Panc1 (cell line): ENCODE measurements at regions not wholly inside any gene's neighbourhood (a gene's known extent, or its start where the extent isn't known, plus 50 kb on each side); places are given as distances from the start of the nearest gene placed in this dataset.

Experiments
- CTCF ChIP-seq: fragments of 450-650 bp; IDR thresholded peaks from 2 replicates; pipeline ENCODE4 v1.5.1; 2017; ENCODE audit warnings: mild to moderate bottlenecking
- POLR2AphosphoS5 ChIP-seq: IDR thresholded peaks from 2 replicates; pipeline ENCODE4 v1.6.1; 2012; ENCODE audit warnings: mild to moderate bottlenecking, low read depth, low read length, moderate library complexity
- REST ChIP-seq, 2 experiments: IDR thresholded peaks; 2 replicates each; pipeline ENCODE4 v1.6.1; 2011 to 2012; ENCODE audit warnings: low read depth in 2 of 2, control low read depth in 1 of 2, low read length in 1 of 2, mild to moderate bottlenecking in 1 of 2, moderate library complexity in 1 of 2; ENCODE audit not compliant: insufficient read depth in 1 of 2
- TCF7L2 ChIP-seq: IDR thresholded peaks from 2 replicates; pipeline ENCODE4 v1.6.1; 2011; ENCODE audit warnings: mild to moderate bottlenecking, low read depth, low read length, inconsistent platforms

GRCh38 chr4:60133375-60133774, 1066.8 kb upstream of the ADGRL3 start:
- TF ChIP-seq CTCF (no peak), TCF7L2 (no peak), POLR2AphosphoS5 (no peak), REST (IDR thresholded peaks at IDR 0.05; ENCODE audit: insufficient read depth in 1 of 2, low read depth in 2 of 2, low read length in 1 of 2) (no peak)
